ENCODE measurements at regions not wholly inside any gene's neighbourhood (a gene's known extent, or its start where the extent isn't known, plus 50 kb on each side); places are given as distances from the start of the nearest gene placed in this dataset.

GRCh38 chr4:102437111-102437510 lies 64.0 kb upstream of the NFKB1 start:
- TF ChIP-seq CTCF (conservative IDR thresholded peaks at IDR 0.05) (no peak), ZFX (IDR thresholded peaks at IDR 0.05) (no peak)
